Motor neuron (in vitro differentiated cells): ENCODE measurements at regions not wholly inside any gene's neighbourhood (a gene's known extent, or its start where the extent isn't known, plus 50 kb on each side); places are given as distances from the start of the nearest gene placed in this dataset.

Experiments
- ATAC-seq, 8 experiments: fragments of 200-7000 bp; cut with Tn5 transposase; replicated peaks in 6 of 8; 2 replicates each; pipeline ENCODE4 v1.8.0; 2021; ENCODE audit warnings: mild to moderate bottlenecking in 8 of 8, moderate library complexity in 8 of 8
- H3K27ac ChIP-seq, 2 donors: fragments of 250-450 bp; sonication (Bioruptor Pico); 2 replicates each; pipeline ENCODE4 v1.9.0; 2021; ENCODE audit warnings: antibody characterized with exemption in 2 of 2, mild to moderate bottlenecking in 2 of 2, moderate library complexity in 1 of 2
- H3K4me1 ChIP-seq, 2 donors: fragments of 250-450 bp; sonication (Bioruptor Pico); replicated peaks in 1 of 2; 2 replicates each; pipeline ENCODE4 v1.6.1; 2021; ENCODE audit warnings: antibody characterized with exemption in 2 of 2, mild to moderate bottlenecking in 2 of 2, moderate library complexity in 1 of 2
- H3K4me3 ChIP-seq, 5 donors: fragments of 250-450 bp; sonication (Bioruptor Pico); 2 replicates each; pipeline ENCODE4 v1.9.0; 2021; ENCODE audit warnings: antibody characterized with exemption in 5 of 5, mild to moderate bottlenecking in 5 of 5, moderate library complexity in 4 of 5
- WGBS, 10 experiments: fragments of 450-650 bp; shearing (Covaris generic); methylation state at CpG; one replicate each; pipeline ENCODE4 v1.0.0; 2022; 5-methylcytosine and 5-hydroxymethylcytosine counted together
- in situ Hi-C, 9 experiments: fragments of 400-800 bp; cut with MboI; loops; one replicate each; pipeline ENCODE4 v1.15.0; 2021; ENCODE audit warnings: low sequenced_read_pairs in 9 of 9, low pct_unique_long_range_greater_than_20kb in 2 of 9; ENCODE audit not compliant: unreplicated experiment in 9 of 9

GRCh38 chr1:56378341-56379070, 200.9 kb downstream of the PLPP3 start:
- peak in 5 of 8 experiments; percentile 80 to 93 (median 86) for ATAC-seq
- Histone ChIP-seq H3K27ac (no peak overlapping the region), H3K4me3 (no peak overlapping the region), H3K4me1 (peaks cover 29 to 34% of the 10 kb centered on the region in 2 donors)
- in situ Hi-C loops, result no loop called here
- WGBS, 10 experiments, result 0 to 69% (median 43%) methylated on average over 1 to 5 of the region's 6 CpGs; no CpG with 5 or more reads in 3 of the 10 experiments

GRCh38 chr1:56377431-56377830, 201.9 kb downstream of the PLPP3 start:
- in situ Hi-C loops, result no loop called here
- WGBS, 10 experiments, result 69 to 83% (median 80%) methylated on average over 2 of the region's 2 CpGs; no CpG with 5 or more reads in 5 of the 10 experiments
- Histone ChIP-seq H3K4me3 (no peak overlapping the region), H3K27ac (no peak overlapping the region), H3K4me1 (peaks cover 24 to 30% of the 10 kb centered on the region in 2 donors)
- ATAC-seq, result no peak

- WGBS, 10 experiments, result 0 to 64% (median 40%) methylated on average over 1 to 7 of the region's 7 CpGs; no CpG with 5 or more reads in 4 of the 10 experiments
- in situ Hi-C loops, result no loop called here
- H3K27ac ChIP-seq, result no peak overlapping the region
- H3K4me1 ChIP-seq, result peaks cover 24 to 30% of the 10 kb centered on the region in 2 donors
- peak in 1 of 8 experiments; percentile 6 for ATAC-seq
- no peak overlapping the region for H3K4me3 ChIP-seq
Observed at GRCh38 chr1:56376188-56376984, 203.0 kb downstream of the PLPP3 start.

GRCh38 chr1:56375326-56375804, 204.0 kb downstream of the PLPP3 start:
- in situ Hi-C loops, result no loop called here
- WGBS, 10 experiments, result 24 to 63% (median 40%) methylated on average over 1 to 5 of the region's 5 CpGs
- no peak overlapping the region for H3K27ac ChIP-seq
- H3K4me1 ChIP-seq, result peaks cover 24 to 33% of the 10 kb centered on the region in 2 donors
- H3K4me3 ChIP-seq, result no peak overlapping the region
- peak in 1 of 8 experiments; percentile 53 for ATAC-seq

- peaks cover 24 to 35% of the 10 kb centered on the region in 2 donors for H3K4me1 ChIP-seq
- 10 to 96% (median 78%) methylated on average over 2 to 14 of the region's 14 CpGs for WGBS, 10 experiments
- H3K27ac ChIP-seq, result no peak overlapping the region
- in situ Hi-C loops, result no loop called here
- H3K4me3 ChIP-seq, result no peak overlapping the region
- peak in 2 of 8 experiments; percentile 16 to 40 for ATAC-seq
Observed at GRCh38 chr1:56374026-56374974, 205.1 kb downstream of the PLPP3 start.

- Histone ChIP-seq H3K4me1 (peaks cover 0 to 10% of the 10 kb centered on the region in 2 donors), H3K4me3 (no peak overlapping the region), H3K27ac (no peak overlapping the region)
- 20 to 100% (median 81%) methylated on average over 1 to 6 of the region's 6 CpGs; no CpG with 5 or more reads in 2 of the 10 experiments for WGBS, 10 experiments
- no peak for ATAC-seq
- in situ Hi-C loops, result no loop called here
Observed at GRCh38 chr1:56370513-56370912, 208.8 kb downstream of the PLPP3 start.

GRCh38 chr1:56363007-56363770, 216.2 kb downstream of the PLPP3 start:
- Histone ChIP-seq H3K4me1 (peaks cover 23 to 33% of the 10 kb centered on the region in 2 donors), H3K4me3 (no peak overlapping the region), H3K27ac (no peak overlapping the region)
- in situ Hi-C loops, result no loop called here
- WGBS, 10 experiments, result 59 to 97% (median 90%) methylated on average over 2 to 7 of the region's 7 CpGs; no CpG with 5 or more reads in 1 of the 10 experiments
- peak in 5 of 8 experiments; percentile 77 to 93 (median 86) for ATAC-seq

GRCh38 chr1:56360021-56360420, 219.3 kb downstream of the PLPP3 start:
- Histone ChIP-seq H3K27ac (no peak overlapping the region), H3K4me3 (no peak overlapping the region), H3K4me1 (peaks cover 35 to 43% of the 10 kb centered on the region in 2 donors)
- ATAC-seq, result no peak
- WGBS, 10 experiments, result 50 to 100% (median 84%) methylated on average over 1 to 3 of the region's 3 CpGs
- in situ Hi-C loops, result no loop called here

GRCh38 chr1:56359056-56359455, 220.3 kb downstream of the PLPP3 start:
- peaks cover 35 to 43% of the 10 kb centered on the region in 2 donors for H3K4me1 ChIP-seq
- 90 to 100% (median 100%) methylated on average over 1 to 2 of the region's 2 CpGs; no CpG with 5 or more reads in 5 of the 10 experiments for WGBS, 10 experiments
- ATAC-seq, result no peak
- no peak overlapping the region for H3K4me3 ChIP-seq
- no peak overlapping the region for H3K27ac ChIP-seq
- in situ Hi-C loops, result no loop called here

GRCh38 chr1:56357927-56358690, 221.3 kb downstream of the PLPP3 start:
- in situ Hi-C loops, result no loop called here
- WGBS, 10 experiments, result 29 to 100% (median 75%) methylated on average over 1 to 3 of the region's 3 CpGs; no CpG with 5 or more reads in 2 of the 10 experiments
- H3K4me3 ChIP-seq, result no peak overlapping the region
- H3K4me1 ChIP-seq, result peaks cover 27 to 35% of the 10 kb centered on the region in 2 donors
- no peak overlapping the region for H3K27ac ChIP-seq
- ATAC-seq, result peak in 7 of 8 experiments; percentile 38 to 95 (median 91)

GRCh38 chr1:56356376-56356990, 222.9 kb downstream of the PLPP3 start:
- in situ Hi-C loops, result no loop called here
- H3K4me3 ChIP-seq, result no peak overlapping the region
- H3K27ac ChIP-seq, result no peak overlapping the region
- H3K4me1 ChIP-seq, result peaks cover 21 to 22% of the 10 kb centered on the region in 2 donors
- no peak for ATAC-seq
- 65 to 100% (median 90%) methylated on average over 1 to 11 of the region's 11 CpGs for WGBS, 10 experiments
